GM19043 (cell line): ENCODE measurements at regions not wholly inside any gene's neighbourhood (a gene's known extent, or its start where the extent isn't known, plus 50 kb on each side); places are given as distances from the start of the nearest gene placed in this dataset.
"Not testable (repeated sequence)": the region's sequence is repeated elsewhere in the genome, so short reads cannot be mapped to it uniquely, and the experiment has no call there.

Source experiments
- ATAC-seq: cut with Tn5 transposase; IDR thresholded peaks from one replicate; pipeline ENCODE4 v1.9.1; 2021; ENCODE audit warnings: low read depth; ENCODE audit not compliant: unreplicated experiment

GRCh38 chr2:236632295-236633218 is 62.9 kb downstream of the ACKR3 start:
- ATAC-seq: no peak

GRCh38 chr2:236633219-236633570 is 63.6 kb downstream of the ACKR3 start:
- ATAC-seq: no peak

GRCh38 chr2:236633775-236634560 is 64.3 kb downstream of the ACKR3 start:
- no peak for ATAC-seq

GRCh38 chr2:236636261-236636660 is 66.6 kb downstream of the ACKR3 start:
- ATAC-seq: no peak

GRCh38 chr2:236636714-236637470 is 67.3 kb downstream of the ACKR3 start:
- ATAC-seq: no peak

- ATAC-seq: no peak
These were observed 68.3 kb downstream of the ACKR3 start for GRCh38 chr2:236637686-236638569.

- ATAC-seq: no peak
These were observed 69.1 kb downstream of the ACKR3 start for GRCh38 chr2:236638707-236639106.

- no peak for ATAC-seq
These were observed 70.0 kb downstream of the ACKR3 start for GRCh38 chr2:236639461-236640235.

- no peak for ATAC-seq
These were observed 71.6 kb downstream of the ACKR3 start for GRCh38 chr2:236641051-236641726.

GRCh38 chr2:236642125-236642524 is 72.5 kb downstream of the ACKR3 start:
- no peak for ATAC-seq

GRCh38 chr2:236642584-236643291 is 73.1 kb downstream of the ACKR3 start:
- no peak for ATAC-seq

GRCh38 chr2:236643480-236643879 is 73.9 kb downstream of the ACKR3 start:
- no peak for ATAC-seq

- ATAC-seq: no peak
These were observed 74.4 kb downstream of the ACKR3 start for GRCh38 chr2:236644067-236644466.

- no peak for ATAC-seq
These were observed 74.9 kb downstream of the ACKR3 start for GRCh38 chr2:236644502-236644911.

GRCh38 chr2:236645141-236645540 is 75.5 kb downstream of the ACKR3 start:
- not testable (repeated sequence) for ATAC-seq

- no peak for ATAC-seq
These were observed 76.8 kb downstream of the ACKR3 start for GRCh38 chr2:236646441-236646840.

- no peak for ATAC-seq
These were observed 77.2 kb downstream of the ACKR3 start for GRCh38 chr2:236646871-236647270.

- no peak for ATAC-seq
These were observed 78.0 kb downstream of the ACKR3 start for GRCh38 chr2:236647621-236648020.
